H1 (cell line): ENCODE measurements at regions not wholly inside any gene's neighbourhood (a gene's known extent, or its start where the extent isn't known, plus 50 kb on each side); places are given as distances from the start of the nearest gene placed in this dataset.

Experiments used
- CTCF ChIA-PET: fragments of 300-600 bp; sonication (Branson Sonifier 250); formaldehyde crosslinking; loops from one replicate; lab custom pipeline; 2021; ENCODE audit not compliant: partially characterized antibody; lab: Charles Lee
- POLR2A ChIA-PET: fragments of 300-600 bp; sonication (Branson Sonifier 250); formaldehyde crosslinking; loops from one replicate; lab custom pipeline; 2021; ENCODE audit warnings: inconsistent platforms; ENCODE audit not compliant: partially characterized antibody; lab: Charles Lee
- DNase-seq, 2 experiments: peaks; one replicate each; pipeline versions ENCODE4 v3.0.0 to v3.0.0-alpha.2; 2010 to 2022; ENCODE audit warnings: low spot score in 2 of 2, low read depth in 1 of 2, mixed read lengths in 1 of 2
- FAIRE-seq: peaks from 2 replicates; lab custom pipeline; 2011; peaks lifted over from hg19 to GRCh38; lab: Jason Lieb, UNC
- H2AFZ ChIP-seq: 2 replicates; pipeline ENCODE4 v1.8.1; 2012; ENCODE audit warnings: low read length, inconsistent platforms
- H2AK5ac ChIP-seq: 2 replicates; pipeline ENCODE4 v1.6.1; 2013; ENCODE audit warnings: low read depth, low read length
- H2BK120ac ChIP-seq: replicated peaks from 2 replicates; pipeline ENCODE3; 2013; ENCODE audit warnings: low read depth, low read length, inconsistent platforms
- H2BK12ac ChIP-seq: 2 replicates; pipeline ENCODE4 v1.6.1; 2013; ENCODE audit warnings: low read depth, low read length
- H2BK15ac ChIP-seq: 2 replicates; pipeline ENCODE4 v1.6.1; 2013; ENCODE audit warnings: low read length
- H2BK20ac ChIP-seq: 2 replicates; pipeline ENCODE4 v1.6.1; 2013; ENCODE audit warnings: low read length
- H2BK5ac ChIP-seq: 2 replicates; pipeline ENCODE4 v1.6.1; 2013; ENCODE audit warnings: low read depth, low read length
- H3K14ac ChIP-seq: 2 replicates; pipeline ENCODE4 v1.6.1; 2013; ENCODE audit warnings: inconsistent platforms; ENCODE audit not compliant: insufficient read length
- H3K18ac ChIP-seq: 2 replicates; pipeline ENCODE4 v1.6.1; 2013; ENCODE audit warnings: low read length; ENCODE audit errors: extremely low read depth
- H3K23ac ChIP-seq: 2 replicates; pipeline ENCODE4 v1.6.1; 2013; ENCODE audit warnings: inconsistent platforms; ENCODE audit not compliant: insufficient read length
- H3K23me2 ChIP-seq: 2 replicates; pipeline ENCODE4 v1.6.1; 2013; ENCODE audit warnings: low read depth, low read length
- H3K27ac ChIP-seq: 2 replicates; pipeline ENCODE4 v1.6.1; 2011; ENCODE audit warnings: low read depth, low read length, inconsistent platforms
- H3K27me3 ChIP-seq, 4 experiments: replicated peaks in 1 of 4; 1 replicate in 1 of 4; 2 replicates in 3 of 4; pipeline versions ENCODE4 v1.6.1 to v1.8.1; 2011 to 2013; ENCODE audit warnings: low read length in 3 of 4, mild to moderate bottlenecking in 3 of 4, inconsistent platforms in 2 of 4, mixed read lengths in 2 of 4, moderate library complexity in 1 of 4; ENCODE audit not compliant: control insufficient read depth in 3 of 4, insufficient read depth in 3 of 4; ENCODE audit errors: extremely low read depth in 1 of 4
- H3K36me3 ChIP-seq, 4 experiments: 2 replicates each; pipeline versions ENCODE4 v1.6.1 to v1.8.1; 2011 to 2013; ENCODE audit warnings: mild to moderate bottlenecking in 4 of 4, low read length in 3 of 4, moderate library complexity in 2 of 4, control low read depth in 1 of 4, inconsistent platforms in 1 of 4; ENCODE audit not compliant: insufficient read depth in 4 of 4, control insufficient read depth in 2 of 4
- H3K4ac ChIP-seq: replicated peaks from 2 replicates; pipeline ENCODE3; 2013; ENCODE audit warnings: low read length, low read depth, mixed read lengths, inconsistent platforms; ENCODE audit not compliant: insufficient read length
- H3K4me1 ChIP-seq, 4 experiments: replicated peaks in 1 of 4; 1 replicate in 1 of 4; 2 replicates in 3 of 4; pipeline versions ENCODE4 v1.6.1 to v1.8.1; 2011 to 2013; ENCODE audit warnings: low read length in 3 of 4, inconsistent platforms in 2 of 4, mixed read lengths in 1 of 4; ENCODE audit not compliant: insufficient read depth in 4 of 4, control insufficient read depth in 3 of 4
- H3K4me2 ChIP-seq, 2 experiments: 2 replicates each; pipeline versions ENCODE4 v1.6.1 to v1.8.1; 2011 to 2013; ENCODE audit warnings: low read depth in 2 of 2, low read length in 2 of 2, control low read depth in 1 of 2, inconsistent platforms in 1 of 2, mild to moderate bottlenecking in 1 of 2; ENCODE audit not compliant: insufficient read depth in 1 of 2
- H3K4me3 ChIP-seq, 4 experiments: fragments of 200-600, 300-600 bp in 1 of 4; sonication (generic), shearing (Covaris generic), sonication (Bioruptor Twin) in 1 of 4; 2 replicates each; pipeline versions ENCODE4 v1.5.1 to v1.8.1; 2011 to 2016; ENCODE audit warnings: low read length in 4 of 4, low read depth in 3 of 4, control low read depth in 2 of 4, inconsistent platforms in 2 of 4, mild to moderate bottlenecking in 2 of 4, mixed read lengths in 1 of 4, moderate library complexity in 1 of 4; ENCODE audit not compliant: insufficient read depth in 2 of 4; ENCODE audit errors: extremely low read depth in 1 of 4
- H3K56ac ChIP-seq: replicated peaks from 2 replicates; pipeline ENCODE3; 2013; ENCODE audit warnings: low read depth, mild to moderate bottlenecking, mixed read lengths, low read length, inconsistent platforms; ENCODE audit not compliant: insufficient read length
- H3K79me1 ChIP-seq: 2 replicates; pipeline ENCODE4 v1.6.1; 2013; ENCODE audit warnings: low read depth, low read length, control low read depth
- H3K79me2 ChIP-seq, 2 experiments: 2 replicates each; pipeline versions ENCODE4 v1.6.1 to v1.8.1; 2012 to 2013; ENCODE audit warnings: low read length in 2 of 2, mild to moderate bottlenecking in 2 of 2, inconsistent platforms in 1 of 2; ENCODE audit not compliant: insufficient read depth in 2 of 2, control insufficient read depth in 1 of 2
- H3K9ac ChIP-seq, 4 experiments: replicated peaks in 1 of 4; 1 replicate in 1 of 4; 2 replicates in 3 of 4; pipeline versions ENCODE4 v1.6.1 to v1.8.1; 2011 to 2013; ENCODE audit warnings: low read depth in 3 of 4, low read length in 3 of 4, control low read depth in 2 of 4, mild to moderate bottlenecking in 2 of 4, moderate library complexity in 2 of 4, inconsistent platforms in 1 of 4; ENCODE audit errors: extremely low read depth in 1 of 4
- H3K9me3 ChIP-seq, 2 experiments: 2 replicates each; pipeline versions ENCODE4 v1.6.1 to v1.8.1; 2012 to 2013; ENCODE audit warnings: mild to moderate bottlenecking in 2 of 2, moderate library complexity in 2 of 2, control low read depth in 1 of 2, inconsistent platforms in 1 of 2, low read depth in 1 of 2, low read length in 1 of 2, mixed read lengths in 1 of 2; ENCODE audit not compliant: insufficient read depth in 2 of 2
- H4K20me1 ChIP-seq, 2 experiments: replicated peaks in 1 of 2; 2 replicates each; pipeline versions ENCODE3 to v1.8.1; 2011 to 2013; ENCODE audit warnings: inconsistent platforms in 2 of 2, low read length in 2 of 2, mild to moderate bottlenecking in 1 of 2; ENCODE audit not compliant: insufficient read depth in 2 of 2, control insufficient read depth in 1 of 2
- H4K5ac ChIP-seq: 2 replicates; pipeline ENCODE4 v1.6.1; 2013; ENCODE audit warnings: low read length, low read depth, mixed read lengths, inconsistent platforms; ENCODE audit not compliant: insufficient read length
- H4K8ac ChIP-seq: 2 replicates; pipeline ENCODE4 v1.8.0; 2013; ENCODE audit warnings: mild to moderate bottlenecking, moderate library complexity, low read length, inconsistent platforms; ENCODE audit not compliant: insufficient read depth; ENCODE audit errors: extremely low read depth
- H4K91ac ChIP-seq: replicated peaks from 2 replicates; pipeline ENCODE3; 2013; ENCODE audit warnings: low read length, mixed read lengths, inconsistent platforms; ENCODE audit not compliant: insufficient read length
- CBX8 ChIP-seq: fragments of 300-800, 300-1000 bp; sonication (generic); IDR thresholded peaks from 2 replicates; pipeline ENCODE4 v1.7.1; 2016; ENCODE audit warnings: low read depth, low read length, borderline replicate concordance
- CTBP2 ChIP-seq: IDR thresholded peaks from 2 replicates; pipeline ENCODE4 v1.7.0; 2011; ENCODE audit warnings: borderline replicate concordance, mild to moderate bottlenecking, moderate library complexity, mixed read lengths, low read length; ENCODE audit not compliant: insufficient read depth, insufficient read length
- POLR2A ChIP-seq, 2 experiments: IDR thresholded peaks; 1 replicate in 1 of 2; 2 replicates in 1 of 2; pipeline ENCODE4 v1.6.1; 2011; ENCODE audit warnings: low read depth in 2 of 2, low read length in 2 of 2, mild to moderate bottlenecking in 2 of 2; ENCODE audit errors: control extremely low read depth in 1 of 2
- RAD21 ChIP-seq, 2 experiments: IDR thresholded peaks in 1 of 2; conservative IDR thresholded peaks in 1 of 2; 2 replicates each; pipeline ENCODE4 v1.6.1; 2011; ENCODE audit warnings: low read depth in 2 of 2, low read length in 2 of 2, improper control_type of control experiment in 1 of 2, inconsistent platforms in 1 of 2, mild to moderate bottlenecking in 1 of 2, moderate library complexity in 1 of 2
- WGBS, 2 experiments: shearing (Covaris generic) in 1 of 2; methylation state at CpG; one replicate each; pipeline versions ENCODE4 v1.1.6 to v1.1.7; 2013 to 2015; ENCODE audit warnings: low lambda C conversion rate in 2 of 2, mixed read lengths in 2 of 2, inconsistent platforms in 1 of 2, low coverage in 1 of 2, missing lambda C conversion rate in 1 of 2; ENCODE audit not compliant: insufficient replicate concordance in 2 of 2, insufficient coverage in 1 of 2, insufficient read length in 1 of 2; ENCODE audit errors: extremely low coverage in 1 of 2, missing lambda C conversion rate in 1 of 2; 5-methylcytosine and 5-hydroxymethylcytosine counted together

DNA sequence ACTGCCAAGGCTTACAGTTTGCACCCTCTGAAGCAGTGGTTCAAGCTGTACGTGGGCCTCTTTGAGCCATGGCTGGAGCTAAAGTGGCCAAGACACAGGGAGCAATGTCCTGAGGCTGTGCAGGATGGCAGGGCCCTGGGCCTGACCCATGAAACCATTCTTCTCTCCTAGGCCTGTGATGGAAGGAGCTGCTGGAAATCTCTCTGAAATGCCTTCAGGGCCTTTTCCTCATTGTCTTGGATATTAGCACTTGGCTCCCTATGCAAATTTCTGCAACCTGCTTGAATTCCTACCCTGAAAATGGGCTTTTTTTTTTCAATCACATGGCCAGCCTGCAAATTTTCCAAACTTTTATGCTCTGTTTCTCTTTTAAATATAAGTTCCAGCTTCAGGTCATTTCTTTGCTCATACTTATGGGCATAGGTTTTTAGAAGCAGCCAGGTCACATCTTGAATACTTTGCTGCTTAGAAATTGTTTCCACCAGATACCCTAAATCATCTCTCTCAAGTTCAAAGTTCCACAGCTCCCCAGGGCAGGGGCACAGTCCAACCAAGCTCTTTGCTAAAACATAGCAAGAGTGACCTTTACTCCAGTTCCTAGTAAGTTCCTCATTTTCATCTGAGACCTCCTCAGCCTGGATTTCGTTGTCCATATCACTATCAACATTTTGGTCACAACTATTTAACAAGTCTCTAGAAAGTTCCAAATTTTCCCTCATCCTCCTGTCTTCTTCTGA, 138.3 kb downstream of the OSTF1 start:
- no peak overlapping the region for H3K23ac ChIP-seq
- no peaks in the 10 kb centered on the region for H3K79me1 ChIP-seq
- no peak overlapping the region for H3K9ac ChIP-seq
- no peak overlapping the region for H4K5ac ChIP-seq
- H3K18ac ChIP-seq: no peak overlapping the region
- H4K8ac ChIP-seq: no peak overlapping the region
- FAIRE-seq: no peak
- DNase-seq: no peak
- H3K56ac ChIP-seq: no peak overlapping the region
- ChIA-PET CTCF (interaction anchor here (0.6 kb wide), 3 partner anchors 243 to 621 kb away, joined by 3 to 4 read pairs (median 3); no protein-coding TSS in a partner anchor), POLR2A (no interaction called here)
- no peaks in the 10 kb centered on the region for H3K79me2 ChIP-seq
- H3K4me2 ChIP-seq: no peak overlapping the region
- no peaks in the 10 kb centered on the region; a peak in 1 of 8 replicates for H3K36me3 ChIP-seq
- H3K23me2 ChIP-seq: no peaks in the 10 kb centered on the region
- no peak overlapping the region for H3K27ac ChIP-seq
- no peak overlapping the region for H2BK20ac ChIP-seq
- H2BK12ac ChIP-seq: no peak overlapping the region
- no peak overlapping the region for H2BK120ac ChIP-seq
- no peak overlapping the region for H3K4ac ChIP-seq
- H4K20me1 ChIP-seq: no peaks in the 10 kb centered on the region
- H2AK5ac ChIP-seq: no peak overlapping the region
- TF ChIP-seq POLR2A (IDR thresholded peaks at IDR 0.05; ENCODE audit: control extremely low read depth in 1 of 2, low read depth in 2 of 2, low read length in 2 of 2) (no peak), CBX8 (no peak), RAD21 (IDR thresholded peaks at IDR 0.05 in 1 of 2, conservative IDR thresholded peaks at IDR 0.05 in 1 of 2; ENCODE audit: low read depth in 2 of 2, low read length in 2 of 2) (no peak), CTBP2 (no peak)
- H2BK5ac ChIP-seq: no peak overlapping the region
- H3K9me3 ChIP-seq: peaks cover 4 to 14% of the 10 kb centered on the region in 2 experiments; a peak in 3 of 4 replicates
- H4K91ac ChIP-seq: no peak overlapping the region
- 87% methylated on average over 2 of the region's 2 CpGs; no CpG with 5 or more reads in 1 of the 2 experiments for WGBS, 2 experiments
- H3K4me3 ChIP-seq: no peak overlapping the region
- no peak overlapping the region for H2AFZ ChIP-seq
- H2BK15ac ChIP-seq: no peak overlapping the region
- H3K14ac ChIP-seq: no peak overlapping the region
- H3K4me1 ChIP-seq: no peaks in the 10 kb centered on the region
- no peaks in the 10 kb centered on the region for H3K27me3 ChIP-seq
